Small intestine (tissue), 7 donors: ENCODE measurements at regions not wholly inside any gene's neighbourhood (a gene's known extent, or its start where the extent isn't known, plus 50 kb on each side); places are given as distances from the start of the nearest gene placed in this dataset.

ENCODE experiments used
- DNase-seq, 2 donors: peaks; one replicate each; pipeline versions ENCODE4 v3.0.0 to v3.0.0-alpha.2; 2013
- FAIRE-seq: peaks from 2 replicates; lab custom pipeline; 2012; peaks lifted over from hg19 to GRCh38; lab: Jason Lieb, UNC
- H3K27ac ChIP-seq, 3 donors: one replicate each; pipeline ENCODE4 v1.5.1; 2013; ENCODE audit warnings: low read length in 2 of 3, mild to moderate bottlenecking in 2 of 3, control low read depth in 1 of 3, inconsistent platforms in 1 of 3, low read depth in 1 of 3, moderate library complexity in 1 of 3
- H3K27me3 ChIP-seq, 3 donors: one replicate each; pipeline ENCODE4 v1.6.1; 2013; ENCODE audit warnings: low read length in 3 of 3, inconsistent platforms in 1 of 3; ENCODE audit not compliant: control insufficient read depth in 3 of 3, insufficient read depth in 3 of 3
- H3K36me3 ChIP-seq, 3 donors: one replicate each; pipeline ENCODE4 v1.6.1; 2013; ENCODE audit warnings: low read length in 3 of 3, inconsistent platforms in 1 of 3, low read depth in 1 of 3, mild to moderate bottlenecking in 1 of 3, moderate library complexity in 1 of 3; ENCODE audit not compliant: control insufficient read depth in 3 of 3, insufficient read depth in 2 of 3
- H3K4me1 ChIP-seq, 3 donors: one replicate each; pipeline ENCODE4 v1.6.1; 2013; ENCODE audit warnings: low read length in 2 of 3, inconsistent platforms in 1 of 3, low read depth in 1 of 3, mild to moderate bottlenecking in 1 of 3, moderate library complexity in 1 of 3; ENCODE audit not compliant: control insufficient read depth in 3 of 3, insufficient read depth in 2 of 3
- H3K4me3 ChIP-seq, 3 donors: one replicate each; pipeline ENCODE4 v1.5.1; 2013; ENCODE audit warnings: low read length in 3 of 3, control low read depth in 1 of 3, inconsistent platforms in 1 of 3, low read depth in 1 of 3, mild to moderate bottlenecking in 1 of 3, moderate library complexity in 1 of 3
- H3K9me3 ChIP-seq, 2 donors: one replicate each; pipeline ENCODE4 v1.6.1; 2013; ENCODE audit warnings: low read depth in 1 of 2, low read length in 1 of 2; ENCODE audit not compliant: control insufficient read depth in 2 of 2, insufficient read depth in 1 of 2
- WGBS, 3 donors: extraction: QIAGEN DNeasy Blood & Tissue Kit; methylation state at CpG; one replicate each; pipeline ENCODE4 v1.1.7; 2013; 5-methylcytosine and 5-hydroxymethylcytosine counted together
- donor health status: healthy with polysubstance abuse.
- donor health status: control.
- donor health status: control.
- donor health status: Bipolar disorder and iron deficiency.
- donor health status: healthy.

- H3K27ac ChIP-seq, result no peak overlapping the region
- H3K4me3 ChIP-seq, result no peak overlapping the region
- no peaks in the 10 kb centered on the region for H3K9me3 ChIP-seq
- no peaks in the 10 kb centered on the region for H3K36me3 ChIP-seq
- DNase-seq (no peak), FAIRE-seq (no peak)
- no peaks in the 10 kb centered on the region for H3K4me1 ChIP-seq
- no peaks in the 10 kb centered on the region for H3K27me3 ChIP-seq
These were observed 430.9 kb upstream of the ADGRL2 start for GRCh38 chr1:81369833-81370232.

GRCh38 chr1:81366173-81366572 is 434.6 kb upstream of the ADGRL2 start:
- Histone ChIP-seq H3K4me3 (no peak overlapping the region), H3K36me3 (no peaks in the 10 kb centered on the region), H3K4me1 (peaks cover 0 to 4% (median 0%) of the 10 kb centered on the region in 3 donors), H3K27ac (no peak overlapping the region), H3K27me3 (no peaks in the 10 kb centered on the region), H3K9me3 (no peaks in the 10 kb centered on the region)
- no peak for DNase-seq
- FAIRE-seq, result no peak

GRCh38 chr1:81364088-81364487 is 436.6 kb upstream of the ADGRL2 start:
- 91 to 97% (median 94%) methylated on average over 1 of the region's 1 CpG for WGBS, 3 donors
- no peak for FAIRE-seq
- no peaks in the 10 kb centered on the region for H3K27me3 ChIP-seq
- no peak overlapping the region for H3K4me3 ChIP-seq
- no peaks in the 10 kb centered on the region for H3K36me3 ChIP-seq
- H3K27ac ChIP-seq, result no peak overlapping the region
- no peaks in the 10 kb centered on the region for H3K9me3 ChIP-seq
- peak; percentile 32 to 67 for DNase-seq
- peaks cover 0 to 4% (median 0%) of the 10 kb centered on the region in 3 donors for H3K4me1 ChIP-seq

GRCh38 chr1:81358151-81358550 is 442.6 kb upstream of the ADGRL2 start:
- FAIRE-seq (no peak), DNase-seq (peak; percentile 30 to 59)
- no peaks in the 10 kb centered on the region for H3K4me1 ChIP-seq
- H3K36me3 ChIP-seq, result no peaks in the 10 kb centered on the region
- no peak overlapping the region for H3K4me3 ChIP-seq
- H3K27ac ChIP-seq, result no peak overlapping the region
- H3K9me3 ChIP-seq, result no peaks in the 10 kb centered on the region
- no peaks in the 10 kb centered on the region for H3K27me3 ChIP-seq
- 57 to 75% (median 61%) methylated on average over 1 of the region's 1 CpG for WGBS, 3 donors

- no peaks in the 10 kb centered on the region for H3K27me3 ChIP-seq
- no peak for FAIRE-seq
These were observed 448.9 kb upstream of the ADGRL2 start for GRCh38 chr1:81351864-81352263.

GRCh38 chr1:81349194-81349965 is 451.4 kb upstream of the ADGRL2 start:
- H3K27me3 ChIP-seq, result no peaks in the 10 kb centered on the region
- no peaks in the 10 kb centered on the region for H3K36me3 ChIP-seq
- WGBS, 3 donors, result 17 to 51% (median 28%) methylated on average over 3 of the region's 3 CpGs
- FAIRE-seq (no peak), DNase-seq (peak; percentile 11 to 12)
- H3K4me3 ChIP-seq, result no peak overlapping the region
- H3K4me1 ChIP-seq, result no peaks in the 10 kb centered on the region
- no peak overlapping the region for H3K27ac ChIP-seq
- no peaks in the 10 kb centered on the region for H3K9me3 ChIP-seq

More at GRCh38 chr1:81351864-81352263, 448.9 kb upstream of the ADGRL2 start:
- no peak for DNase-seq
- WGBS, 3 donors, result 77 to 90% (median 80%) methylated on average over 5 of the region's 5 CpGs
- no peak overlapping the region for H3K4me3 ChIP-seq
- no peaks in the 10 kb centered on the region for H3K4me1 ChIP-seq
- no peak overlapping the region for H3K27ac ChIP-seq
- H3K9me3 ChIP-seq, result no peaks in the 10 kb centered on the region
- no peaks in the 10 kb centered on the region for H3K36me3 ChIP-seq

GRCh38 chr1:81345110-81345509 is 455.6 kb upstream of the ADGRL2 start:
- Histone ChIP-seq H3K36me3 (no peaks in the 10 kb centered on the region), H3K4me3 (no peak overlapping the region), H3K27ac (no peak overlapping the region), H3K9me3 (no peaks in the 10 kb centered on the region), H3K4me1 (no peaks in the 10 kb centered on the region), H3K27me3 (no peaks in the 10 kb centered on the region)
- 87 to 95% (median 92%) methylated on average over 2 of the region's 2 CpGs for WGBS, 3 donors
- DNase-seq (no peak), FAIRE-seq (no peak)

- Histone ChIP-seq H3K4me3 (no peak overlapping the region), H3K27me3 (no peaks in the 10 kb centered on the region), H3K36me3 (peaks cover 0 to 7% (median 0%) of the 10 kb centered on the region in 3 donors), H3K4me1 (no peaks in the 10 kb centered on the region), H3K9me3 (peaks cover 0 to 8% of the 10 kb centered on the region in 2 donors), H3K27ac (no peak overlapping the region)
- WGBS, 3 donors, result 55 to 66% (median 55%) methylated on average over 2 of the region's 2 CpGs
- FAIRE-seq (no peak), DNase-seq (no peak)
These were observed 460.5 kb upstream of the ADGRL2 start for GRCh38 chr1:81340239-81340638.

GRCh38 chr1:81337226-81337625 is 463.5 kb upstream of the ADGRL2 start:
- FAIRE-seq, result no peak

More at GRCh38 chr1:81337226-81337625, 463.5 kb upstream of the ADGRL2 start:
- Histone ChIP-seq H3K36me3 (peaks cover 0 to 7% (median 0%) of the 10 kb centered on the region in 3 donors), H3K4me3 (no peak overlapping the region), H3K4me1 (no peaks in the 10 kb centered on the region), H3K27ac (no peak overlapping the region), H3K9me3 (peaks cover 0 to 8% of the 10 kb centered on the region in 2 donors), H3K27me3 (no peaks in the 10 kb centered on the region)
- DNase-seq, result no peak
- WGBS, 3 donors, result 92 to 96% (median 96%) methylated on average over 10 of the region's 10 CpGs
